ENCODE measurements at regions not wholly inside any gene's neighbourhood (a gene's known extent, or its start where the extent isn't known, plus 50 kb on each side); places are given as distances from the start of the nearest gene placed in this dataset.
A peak's percentile ranks its signal among the peaks of the same experiment; 100 is the strongest.

DNA sequence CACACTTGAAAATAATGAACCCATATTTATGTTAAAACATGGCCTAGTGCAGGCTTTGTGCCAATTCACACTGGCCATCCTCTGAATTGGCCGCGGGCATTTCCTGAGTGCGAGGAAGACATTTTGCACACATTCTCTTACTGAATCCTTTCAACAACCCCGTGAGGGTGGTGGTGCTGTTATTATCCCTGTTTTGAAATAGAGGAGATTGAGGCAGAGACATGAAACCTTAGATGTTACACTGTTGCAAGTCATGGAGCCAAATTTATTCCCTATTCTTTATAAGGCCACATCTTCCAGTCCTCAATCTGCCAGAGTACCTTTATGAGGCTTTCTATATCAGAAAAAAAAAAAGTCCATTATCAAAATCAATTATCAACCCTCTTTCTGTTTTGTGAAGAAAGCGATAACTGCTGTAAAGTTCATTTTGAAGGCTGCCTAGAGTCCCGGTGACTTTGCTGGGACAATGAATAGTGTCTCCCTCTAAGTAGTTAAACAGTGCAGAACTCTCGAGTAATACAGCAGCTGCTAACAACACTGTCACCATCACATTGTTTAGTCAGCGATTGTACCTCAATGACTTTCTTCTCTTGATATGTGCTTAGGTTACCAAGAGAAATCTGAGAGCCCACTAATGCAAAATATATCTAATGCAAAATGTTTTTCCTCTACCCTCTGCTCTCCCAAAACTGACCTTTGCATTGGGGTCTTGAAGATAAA lies 242.3 kb upstream of the PPARGC1A start:
- TF ChIP-seq, protein P1, sequence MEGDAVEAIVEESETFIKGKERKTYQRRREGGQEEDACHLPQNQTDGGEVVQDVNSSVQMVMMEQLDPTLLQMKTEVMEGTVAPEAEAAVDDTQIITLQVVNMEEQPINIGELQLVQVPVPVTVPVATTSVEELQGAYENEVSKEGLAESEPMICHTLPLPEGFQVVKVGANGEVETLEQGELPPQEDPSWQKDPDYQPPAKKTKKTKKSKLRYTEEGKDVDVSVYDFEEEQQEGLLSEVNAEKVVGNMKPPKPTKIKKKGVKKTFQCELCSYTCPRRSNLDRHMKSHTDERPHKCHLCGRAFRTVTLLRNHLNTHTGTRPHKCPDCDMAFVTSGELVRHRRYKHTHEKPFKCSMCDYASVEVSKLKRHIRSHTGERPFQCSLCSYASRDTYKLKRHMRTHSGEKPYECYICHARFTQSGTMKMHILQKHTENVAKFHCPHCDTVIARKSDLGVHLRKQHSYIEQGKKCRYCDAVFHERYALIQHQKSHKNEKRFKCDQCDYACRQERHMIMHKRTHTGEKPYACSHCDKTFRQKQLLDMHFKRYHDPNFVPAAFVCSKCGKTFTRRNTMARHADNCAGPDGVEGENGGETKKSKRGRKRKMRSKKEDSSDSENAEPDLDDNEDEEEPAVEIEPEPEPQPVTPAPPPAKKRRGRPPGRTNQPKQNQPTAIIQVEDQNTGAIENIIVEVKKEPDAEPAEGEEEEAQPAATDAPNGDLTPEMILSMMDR (IDR thresholded peaks at IDR 0.05; ENCODE audit: low read depth, low read length), result no peak
- in situ Hi-C loops (cut with HindIII; ENCODE audit: low sequenced_read_pairs), result no loop called here

DNA sequence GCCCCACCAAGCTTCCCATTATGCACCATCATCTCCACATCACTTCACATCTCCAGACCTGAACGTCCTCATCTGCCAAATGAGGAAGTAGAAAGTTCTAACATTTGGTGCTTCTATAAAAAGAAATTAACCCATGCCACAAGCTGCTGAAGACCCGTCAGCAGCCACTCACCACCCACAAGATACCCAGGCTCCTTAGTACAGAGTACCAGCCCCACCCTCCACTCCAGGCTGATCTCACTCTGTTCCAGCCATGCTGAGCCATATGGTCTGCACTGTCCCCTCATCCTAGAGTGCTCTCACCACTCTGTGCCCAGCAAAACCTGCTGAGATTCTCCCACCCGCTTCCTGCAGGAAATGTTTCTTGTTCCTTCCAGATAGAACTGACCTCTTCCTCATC lies 240.8 kb upstream of the PPARGC1A start:
- TF ChIP-seq, protein P1 (IDR thresholded peaks at IDR 0.05; ENCODE audit: low read depth, low read length), result no peak
- in situ Hi-C loops (cut with HindIII; ENCODE audit: low sequenced_read_pairs), result no loop called here
- no peak for DNase-seq (ENCODE audit: low read depth, low spot score)
- no peak overlapping the region for H3K4me3 ChIP-seq (ENCODE audit: low read depth, low read length)

More for the DNA sequence above, 242.3 kb upstream of the PPARGC1A start:
- DNase-seq (ENCODE audit: low read depth, low spot score), result no peak
- H3K4me3 ChIP-seq (ENCODE audit: low read depth, low read length), result no peak overlapping the region

DNA sequence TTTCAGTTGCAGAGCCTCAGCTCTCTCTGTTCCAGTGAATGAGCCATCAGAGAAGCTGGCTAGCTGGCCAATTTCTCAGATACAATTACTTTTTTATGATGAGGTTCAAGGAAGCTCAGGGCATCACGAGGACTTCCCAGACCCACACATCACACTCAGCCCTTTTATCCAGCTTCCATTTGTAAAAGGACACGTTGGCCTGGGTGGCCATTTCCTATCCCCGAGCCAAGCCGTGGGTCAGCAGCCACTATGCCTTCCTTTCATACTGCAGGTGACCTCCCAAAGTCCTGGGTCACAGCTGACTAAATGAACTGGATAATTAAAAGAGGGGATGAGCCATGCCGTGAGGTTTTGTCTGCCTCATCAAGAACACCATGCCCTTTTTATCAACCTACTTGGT lies 236.9 kb upstream of the PPARGC1A start:
- in situ Hi-C loops (cut with HindIII; ENCODE audit: low sequenced_read_pairs), result no loop called here
- DNase-seq (ENCODE audit: low read depth, low spot score), result no peak
- no peak overlapping the region for H3K4me3 ChIP-seq (ENCODE audit: low read depth, low read length)
- TF ChIP-seq, protein P1 (IDR thresholded peaks at IDR 0.05; ENCODE audit: low read depth, low read length), result no peak

DNA sequence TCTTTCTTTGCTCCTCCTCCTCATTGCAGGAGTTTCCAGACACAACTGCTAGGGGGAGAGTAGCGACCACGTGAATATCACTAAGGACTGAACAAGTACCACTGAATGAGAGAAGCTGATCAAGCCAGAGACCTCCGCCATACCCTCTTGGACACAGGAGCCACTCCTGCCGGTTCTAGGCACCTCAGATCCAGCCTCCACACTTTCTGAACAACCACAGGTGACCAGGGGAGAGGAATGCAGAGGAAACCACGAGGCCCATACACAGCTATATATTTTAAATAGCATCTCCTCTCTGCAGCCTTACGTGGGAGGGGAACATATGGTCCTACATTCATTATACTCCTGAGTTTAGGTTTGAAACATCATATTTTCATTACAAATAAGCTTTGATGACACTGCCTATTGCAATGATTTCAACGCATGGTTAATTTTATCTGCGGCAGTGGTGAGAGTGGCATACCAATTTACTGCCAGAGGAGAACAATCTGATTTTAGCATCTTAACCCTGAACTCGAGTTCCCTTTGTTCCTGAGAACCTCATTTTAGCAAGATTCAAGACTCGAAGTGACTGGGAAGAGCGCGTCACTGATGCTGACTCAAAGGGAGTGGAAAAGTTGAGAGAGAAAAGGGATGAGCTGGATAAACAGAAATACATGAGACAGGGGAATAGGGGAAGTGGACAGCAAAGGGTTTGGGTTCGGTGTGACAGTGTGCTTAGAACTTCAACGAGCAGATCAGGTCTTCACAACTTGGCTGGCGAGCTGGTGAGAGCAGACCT lies 231.7 kb upstream of the PPARGC1A start:
- peak; percentile 2 for DNase-seq (ENCODE audit: low read depth, low spot score)
- in situ Hi-C loops (cut with HindIII; ENCODE audit: low sequenced_read_pairs), result no loop called here
- TF ChIP-seq, protein P1 (IDR thresholded peaks at IDR 0.05; ENCODE audit: low read depth, low read length), result no peak
- no peak overlapping the region for H3K4me3 ChIP-seq (ENCODE audit: low read depth, low read length)

DNA sequence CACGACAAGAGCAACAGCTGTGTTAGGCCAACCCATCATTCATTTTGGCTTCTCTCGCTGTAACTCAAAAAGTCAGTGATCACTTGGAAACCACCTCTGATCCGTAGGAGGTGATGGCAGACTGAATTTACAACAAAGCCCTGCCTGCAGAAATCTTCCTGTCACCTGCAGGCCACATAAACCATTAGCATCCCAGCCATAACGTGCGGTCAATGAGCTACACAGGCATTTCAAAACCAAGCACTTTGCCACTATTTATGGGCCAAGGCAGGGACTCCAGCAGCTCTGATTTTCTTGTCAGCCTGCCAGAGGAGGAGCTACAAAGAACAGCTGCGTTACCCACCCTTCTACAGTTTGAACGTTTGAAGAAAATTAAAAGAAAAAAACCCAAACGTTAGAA lies 228.1 kb upstream of the PPARGC1A start:
- H3K4me3 ChIP-seq (ENCODE audit: low read depth, low read length), result no peak overlapping the region
- TF ChIP-seq, protein P1 (IDR thresholded peaks at IDR 0.05; ENCODE audit: low read depth, low read length), result no peak
- in situ Hi-C loops (cut with HindIII; ENCODE audit: low sequenced_read_pairs), result no loop called here
- DNase-seq (ENCODE audit: low read depth, low spot score), result peak; percentile 15

DNA sequence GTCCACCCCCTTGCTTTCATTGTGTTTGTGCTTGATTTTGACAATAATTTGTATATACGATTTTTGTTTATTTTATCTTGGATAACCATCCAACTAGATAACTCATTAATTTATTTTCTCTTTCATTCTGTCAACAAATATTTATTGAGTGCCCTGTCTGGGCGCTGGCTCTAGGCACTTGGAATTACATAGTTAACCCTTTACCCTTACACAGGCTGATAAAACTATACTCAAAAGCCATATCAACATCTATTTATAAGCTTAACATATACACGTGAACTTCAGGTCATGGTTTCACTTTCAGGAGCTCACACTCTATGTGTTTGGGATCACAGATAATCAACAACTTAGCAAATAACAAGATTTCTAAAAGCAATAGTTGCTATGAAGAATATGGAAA lies 226.3 kb upstream of the PPARGC1A start:
- in situ Hi-C loops (cut with HindIII; ENCODE audit: low sequenced_read_pairs), result no loop called here
- no peak for DNase-seq (ENCODE audit: low read depth, low spot score)
- TF ChIP-seq, protein P1 (IDR thresholded peaks at IDR 0.05; ENCODE audit: low read depth, low read length), result no peak
- no peak overlapping the region for H3K4me3 ChIP-seq (ENCODE audit: low read depth, low read length)
